ENCODE measurements at regions not wholly inside any gene's neighbourhood (a gene's known extent, or its start where the extent isn't known, plus 50 kb on each side); places are given as distances from the start of the nearest gene placed in this dataset.

- no peak overlapping the region for H3K27ac ChIP-seq
- H3K36me3 ChIP-seq, result no peaks in the 10 kb centered on the region
- TF ChIP-seq POLR2A (IDR thresholded peaks at IDR 0.05) (no peak), CTCF (IDR thresholded peaks at IDR 0.05) (no peak)
- DNase-seq, result no peak
- no peak overlapping the region for H3K4me3 ChIP-seq
- no peaks in the 10 kb centered on the region for H3K27me3 ChIP-seq
- H3K9me3 ChIP-seq, result no peaks in the 10 kb centered on the region
- no peaks in the 10 kb centered on the region for H3K4me1 ChIP-seq
Measured at GRCh38 chr12:114949058-114949820, 265.3 kb upstream of the TBX3 start.

GRCh38 chr12:114945351-114945750, 261.4 kb upstream of the TBX3 start:
- TF ChIP-seq CTCF (IDR thresholded peaks at IDR 0.05) (no peak), POLR2A (IDR thresholded peaks at IDR 0.05) (no peak)
- no peak for DNase-seq
- Histone ChIP-seq H3K4me3 (no peak overlapping the region), H3K27me3 (no peaks in the 10 kb centered on the region), H3K27ac (no peak overlapping the region), H3K4me1 (no peaks in the 10 kb centered on the region), H3K36me3 (no peaks in the 10 kb centered on the region), H3K9me3 (no peaks in the 10 kb centered on the region)

- Histone ChIP-seq H3K27me3 (no peaks in the 10 kb centered on the region), H3K27ac (no peak overlapping the region), H3K9me3 (no peaks in the 10 kb centered on the region), H3K4me3 (no peak overlapping the region), H3K36me3 (no peaks in the 10 kb centered on the region), H3K4me1 (no peaks in the 10 kb centered on the region)
- TF ChIP-seq POLR2A (IDR thresholded peaks at IDR 0.05) (no peak), CTCF (IDR thresholded peaks at IDR 0.05) (no peak)
- no peak for DNase-seq
Measured at GRCh38 chr12:114944736-114945135, 260.8 kb upstream of the TBX3 start.

- no peak overlapping the region for H3K4me3 ChIP-seq
- H3K4me1 ChIP-seq, result no peaks in the 10 kb centered on the region
- no peak for TF ChIP-seq POLR2A (IDR thresholded peaks at IDR 0.05)
- TF ChIP-seq CTCF (IDR thresholded peaks at IDR 0.05), result no peak
- DNase-seq, result no peak
- no peak overlapping the region for H3K27ac ChIP-seq
- H3K36me3 ChIP-seq, result no peaks in the 10 kb centered on the region
- no peaks in the 10 kb centered on the region for H3K27me3 ChIP-seq
- H3K9me3 ChIP-seq, result no peaks in the 10 kb centered on the region
Measured at GRCh38 chr12:114943601-114944000, 259.6 kb upstream of the TBX3 start.

- Histone ChIP-seq H3K4me3 (no peak overlapping the region), H3K27ac (no peak overlapping the region), H3K36me3 (no peaks in the 10 kb centered on the region), H3K9me3 (peaks cover 0 to 5% (median 0%) of the 10 kb centered on the region in 4 donors), H3K27me3 (no peaks in the 10 kb centered on the region), H3K4me1 (no peaks in the 10 kb centered on the region)
- no peak for TF ChIP-seq POLR2A (IDR thresholded peaks at IDR 0.05)
- no peak for TF ChIP-seq CTCF (IDR thresholded peaks at IDR 0.05)
- DNase-seq, result no peak
Measured at GRCh38 chr12:114938487-114939210, 254.7 kb upstream of the TBX3 start.

All from Peyer's patch (tissue), 4 donors.